WTC11 (cell line): ENCODE measurements at regions not wholly inside any gene's neighbourhood (a gene's known extent, or its start where the extent isn't known, plus 50 kb on each side); places are given as distances from the start of the nearest gene placed in this dataset.

Experiments
- ATAC-seq: fragments of 200-7000 bp; cut with Tn5 transposase; 2 replicates; pipeline ENCODE4 v1.10.0; 2021; ENCODE audit warnings: mild to moderate bottlenecking, moderate library complexity
- CTCF ChIA-PET: fragments of 300-600 bp; sonication (Branson Sonifier 250); formaldehyde crosslinking; loops from one replicate; lab custom pipeline; 2021; ENCODE audit warnings: antibody characterized with exemption; lab: Charles Lee
- POLR2A ChIA-PET: fragments of 350-600 bp; sonication (Branson Sonifier 250); formaldehyde crosslinking; loops from one replicate; lab custom pipeline; 2021; ENCODE audit warnings: antibody characterized with exemption; lab: Charles Lee
- DNase-seq: peaks from one replicate; pipeline ENCODE4 v3.0.0; 2021; ENCODE audit warnings: low spot score
- H3K27ac Mint-ChIP-seq: 2 replicates; pipeline ENCODE4 v1.8.0; 2021; ENCODE audit warnings: mixed read lengths
- H3K27me3 Mint-ChIP-seq: 2 replicates; pipeline ENCODE4 v1.8.0; 2021; ENCODE audit warnings: low read depth, mild to moderate bottlenecking, moderate library complexity, mixed read lengths
- H3K36me3 Mint-ChIP-seq: 2 replicates; pipeline ENCODE4 v1.8.0; 2021; ENCODE audit warnings: mixed read lengths
- H3K4me1 Mint-ChIP-seq: 2 replicates; pipeline ENCODE4 v1.8.0; 2022; ENCODE audit warnings: mixed read lengths
- H3K4me3 Mint-ChIP-seq: 2 replicates; pipeline ENCODE4 v1.8.0; 2021; ENCODE audit warnings: mild to moderate bottlenecking, moderate library complexity, mixed read lengths
- H3K9me3 Mint-ChIP-seq: 2 replicates; pipeline ENCODE4 v1.8.0; 2021; ENCODE audit warnings: mixed read lengths
- ATF1 ChIP-seq: sonication (generic); formaldehyde crosslinking; IDR thresholded peaks from 2 replicates; pipeline ENCODE4 v1.8.1; 2023; ENCODE audit warnings: mild to moderate bottlenecking, moderate library complexity, missing genetic modification reagents
- CREB1 ChIP-seq: sonication (generic); formaldehyde crosslinking; IDR thresholded peaks from 2 replicates; pipeline ENCODE4 v1.8.0; 2023; ENCODE audit warnings: mild to moderate bottlenecking, missing genetic modification reagents
- CREM ChIP-seq: sonication (generic); formaldehyde crosslinking; IDR thresholded peaks from 2 replicates; pipeline ENCODE4 v1.8.1; 2022; ENCODE audit warnings: mild to moderate bottlenecking, missing genetic modification reagents, moderate library complexity
- FOXK1 ChIP-seq: sonication (generic); formaldehyde crosslinking; IDR thresholded peaks from 2 replicates; pipeline ENCODE4 v1.8.0; 2022; ENCODE audit warnings: mild to moderate bottlenecking, moderate library complexity, missing genetic modification reagents
- HMGA2 ChIP-seq: fragments of 250-450 bp; sonication (Bioruptor Pico); IDR thresholded peaks from 2 replicates; pipeline ENCODE4 v1.4.0; 2021; ENCODE audit warnings: mild to moderate bottlenecking, moderate library complexity
- IRF2 ChIP-seq: sonication (generic); formaldehyde crosslinking; IDR thresholded peaks from 2 replicates; pipeline ENCODE4 v1.8.0; 2022; ENCODE audit warnings: low read depth, missing genetic modification reagents, borderline replicate concordance
- KAT7 ChIP-seq: sonication (generic); formaldehyde crosslinking; IDR thresholded peaks from 2 replicates; pipeline ENCODE4 v1.8.1; 2023; ENCODE audit warnings: missing genetic modification reagents, mild to moderate bottlenecking, borderline replicate concordance
- MAX ChIP-seq: sonication (generic); formaldehyde crosslinking; IDR thresholded peaks from 2 replicates; pipeline ENCODE4 v1.8.0; 2022; ENCODE audit warnings: mild to moderate bottlenecking, missing genetic modification reagents
- MLX ChIP-seq: sonication (generic); formaldehyde crosslinking; IDR thresholded peaks from 2 replicates; pipeline ENCODE4 v1.8.1; 2023; ENCODE audit warnings: mild to moderate bottlenecking, missing genetic modification reagents, moderate library complexity
- NFE2L1 ChIP-seq: sonication (generic); formaldehyde crosslinking; IDR thresholded peaks from 2 replicates; pipeline ENCODE4 v1.8.1; 2023; ENCODE audit warnings: missing genetic modification reagents
- NR2C2 ChIP-seq: sonication (generic); formaldehyde crosslinking; IDR thresholded peaks from 2 replicates; pipeline ENCODE4 v1.8.0; 2022; ENCODE audit warnings: mild to moderate bottlenecking, missing genetic modification reagents
- RELA ChIP-seq: sonication (generic); formaldehyde crosslinking; IDR thresholded peaks from 2 replicates; pipeline ENCODE4 v1.8.1; 2022; ENCODE audit warnings: missing genetic modification reagents, mild to moderate bottlenecking, borderline replicate concordance
- RORB ChIP-seq: fragments of 250-450 bp; sonication (Bioruptor Pico); IDR thresholded peaks from 2 replicates; pipeline ENCODE4 v1.9.0; 2021; ENCODE audit warnings: mild to moderate bottlenecking
- SOX15 ChIP-seq: fragments of 250-450 bp; sonication (Bioruptor Pico); IDR thresholded peaks from 2 replicates; pipeline ENCODE4 v1.9.0; 2021; ENCODE audit warnings: mild to moderate bottlenecking
- SP1 ChIP-seq: sonication (generic); formaldehyde crosslinking; conservative IDR thresholded peaks from 2 replicates; pipeline ENCODE4 v1.8.1; 2022; ENCODE audit warnings: missing genetic modification reagents
- TEAD4 ChIP-seq: sonication (generic); formaldehyde crosslinking; IDR thresholded peaks from 2 replicates; pipeline ENCODE4 v1.8.0; 2022; ENCODE audit warnings: mild to moderate bottlenecking, missing genetic modification reagents
- ZNF219 ChIP-seq: sonication (generic); formaldehyde crosslinking; IDR thresholded peaks from 2 replicates; pipeline ENCODE4 v1.8.0; 2023; ENCODE audit warnings: missing genetic modification reagents, mild to moderate bottlenecking, borderline replicate concordance
- ZNF416 ChIP-seq: fragments of 250-450 bp; sonication (Bioruptor Pico); IDR thresholded peaks from 2 replicates; pipeline ENCODE4 v1.9.0; 2021; ENCODE audit warnings: mild to moderate bottlenecking, inconsistent platforms
- TF ChIP-seq, protein P1 (sequence below): sonication (generic); formaldehyde crosslinking; IDR thresholded peaks from 2 replicates; pipeline ENCODE4 v1.8.0; 2022; ENCODE audit warnings: missing genetic modification reagents
- TF ChIP-seq, protein P2 (sequence below): sonication (generic); formaldehyde crosslinking; IDR thresholded peaks from 2 replicates; pipeline ENCODE4 v1.8.1; 2023; ENCODE audit warnings: mild to moderate bottlenecking, moderate library complexity, missing genetic modification reagents
- TF ChIP-seq, protein P3 (sequence below): sonication (generic); formaldehyde crosslinking; IDR thresholded peaks from 2 replicates; pipeline ENCODE4 v1.8.0; 2023; ENCODE audit warnings: missing genetic modification reagents
- TF ChIP-seq, protein P4 (sequence below): fragments of 250-450 bp; sonication (Bioruptor Pico); conservative IDR thresholded peaks from 2 replicates; pipeline ENCODE4 v1.9.0; 2021; ENCODE audit warnings: mild to moderate bottlenecking
- TF ChIP-seq, protein P5 (sequence below): sonication (generic); formaldehyde crosslinking; IDR thresholded peaks from 2 replicates; pipeline ENCODE4 v1.8.1; 2022; ENCODE audit warnings: low read depth, mild to moderate bottlenecking, moderate library complexity, missing genetic modification reagents, borderline replicate concordance

GRCh38 chr1:193791746-193792145 is 605.3 kb upstream of the B3GALT2 start:
- Mint-ChIP-seq H3K4me1 (no peaks in the 10 kb centered on the region; the same call in 1 of the 2 replicates), H3K27ac (no peak overlapping the region), H3K9me3 (no peaks in the 10 kb centered on the region), H3K4me3 (no peak overlapping the region), H3K27me3 (no peaks in the 10 kb centered on the region), H3K36me3 (no peaks in the 10 kb centered on the region)
- CTCF ChIA-PET, result no interaction called here
- ATAC-seq (no peak), DNase-seq (no peak)
- POLR2A ChIA-PET, result no interaction called here
- TF ChIP-seq CREM (no peak), NR2C2 (CRISPR knock-in tag) (no peak)
- TF ChIP-seq, protein P1, sequence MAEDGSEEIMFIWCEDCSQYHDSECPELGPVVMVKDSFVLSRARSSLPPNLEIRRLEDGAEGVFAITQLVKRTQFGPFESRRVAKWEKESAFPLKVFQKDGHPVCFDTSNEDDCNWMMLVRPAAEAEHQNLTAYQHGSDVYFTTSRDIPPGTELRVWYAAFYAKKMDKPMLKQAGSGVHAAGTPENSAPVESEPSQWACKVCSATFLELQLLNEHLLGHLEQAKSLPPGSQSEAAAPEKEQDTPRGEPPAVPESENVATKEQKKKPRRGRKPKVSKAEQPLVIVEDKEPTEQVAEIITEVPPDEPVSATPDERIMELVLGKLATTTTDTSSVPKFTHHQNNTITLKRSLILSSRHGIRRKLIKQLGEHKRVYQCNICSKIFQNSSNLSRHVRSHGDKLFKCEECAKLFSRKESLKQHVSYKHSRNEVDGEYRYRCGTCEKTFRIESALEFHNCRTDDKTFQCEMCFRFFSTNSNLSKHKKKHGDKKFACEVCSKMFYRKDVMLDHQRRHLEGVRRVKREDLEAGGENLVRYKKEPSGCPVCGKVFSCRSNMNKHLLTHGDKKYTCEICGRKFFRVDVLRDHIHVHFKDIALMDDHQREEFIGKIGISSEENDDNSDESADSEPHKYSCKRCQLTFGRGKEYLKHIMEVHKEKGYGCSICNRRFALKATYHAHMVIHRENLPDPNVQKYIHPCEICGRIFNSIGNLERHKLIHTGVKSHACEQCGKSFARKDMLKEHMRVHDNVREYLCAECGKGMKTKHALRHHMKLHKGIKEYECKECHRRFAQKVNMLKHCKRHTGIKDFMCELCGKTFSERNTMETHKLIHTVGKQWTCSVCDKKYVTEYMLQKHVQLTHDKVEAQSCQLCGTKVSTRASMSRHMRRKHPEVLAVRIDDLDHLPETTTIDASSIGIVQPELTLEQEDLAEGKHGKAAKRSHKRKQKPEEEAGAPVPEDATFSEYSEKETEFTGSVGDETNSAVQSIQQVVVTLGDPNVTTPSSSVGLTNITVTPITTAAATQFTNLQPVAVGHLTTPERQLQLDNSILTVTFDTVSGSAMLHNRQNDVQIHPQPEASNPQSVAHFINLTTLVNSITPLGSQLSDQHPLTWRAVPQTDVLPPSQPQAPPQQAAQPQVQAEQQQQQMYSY, result no peak

GRCh38 chr1:193787061-193787460 is 600.6 kb upstream of the B3GALT2 start:
- Mint-ChIP-seq H3K36me3 (no peaks in the 10 kb centered on the region), H3K4me1 (no peaks in the 10 kb centered on the region), H3K27me3 (no peaks in the 10 kb centered on the region), H3K4me3 (no peak overlapping the region), H3K9me3 (no peaks in the 10 kb centered on the region), H3K27ac (no peak overlapping the region)
- POLR2A ChIA-PET, result no interaction called here
- DNase-seq (no peak), ATAC-seq (no peak; the same call in 1 of the 2 replicates)
- CTCF ChIA-PET, result no interaction called here
- TF ChIP-seq MLX (CRISPR knock-in tag), result no peak
- TF ChIP-seq SP1 (CRISPR knock-in tag), result no peak
- TF ChIP-seq MAX, result no peak
- TF ChIP-seq HMGA2 (CRISPR knock-in tag), result no peak
- TF ChIP-seq SOX15 (CRISPR knock-in tag), result no peak
- TF ChIP-seq, protein P2, sequence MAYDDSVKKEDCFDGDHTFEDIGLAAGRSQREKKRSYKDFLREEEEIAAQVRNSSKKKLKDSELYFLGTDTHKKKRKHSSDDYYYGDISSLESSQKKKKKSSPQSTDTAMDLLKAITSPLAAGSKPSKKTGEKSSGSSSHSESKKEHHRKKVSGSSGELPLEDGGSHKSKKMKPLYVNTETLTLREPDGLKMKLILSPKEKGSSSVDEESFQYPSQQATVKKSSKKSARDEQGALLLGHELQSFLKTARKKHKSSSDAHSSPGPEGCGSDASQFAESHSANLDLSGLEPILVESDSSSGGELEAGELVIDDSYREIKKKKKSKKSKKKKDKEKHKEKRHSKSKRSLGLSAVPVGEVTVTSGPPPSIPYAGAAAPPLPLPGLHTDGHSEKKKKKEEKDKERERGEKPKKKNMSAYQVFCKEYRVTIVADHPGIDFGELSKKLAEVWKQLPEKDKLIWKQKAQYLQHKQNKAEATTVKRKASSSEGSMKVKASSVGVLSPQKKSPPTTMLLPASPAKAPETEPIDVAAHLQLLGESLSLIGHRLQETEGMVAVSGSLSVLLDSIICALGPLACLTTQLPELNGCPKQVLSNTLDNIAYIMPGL (CRISPR knock-in tag), result no peak
- no peak for TF ChIP-seq ATF1 (CRISPR knock-in tag)
- no peak for TF ChIP-seq TEAD4 (CRISPR knock-in tag)
- TF ChIP-seq NFE2L1 (CRISPR knock-in tag), result no peak
- no peak for TF ChIP-seq KAT7 (CRISPR knock-in tag)
- TF ChIP-seq, protein P3, sequence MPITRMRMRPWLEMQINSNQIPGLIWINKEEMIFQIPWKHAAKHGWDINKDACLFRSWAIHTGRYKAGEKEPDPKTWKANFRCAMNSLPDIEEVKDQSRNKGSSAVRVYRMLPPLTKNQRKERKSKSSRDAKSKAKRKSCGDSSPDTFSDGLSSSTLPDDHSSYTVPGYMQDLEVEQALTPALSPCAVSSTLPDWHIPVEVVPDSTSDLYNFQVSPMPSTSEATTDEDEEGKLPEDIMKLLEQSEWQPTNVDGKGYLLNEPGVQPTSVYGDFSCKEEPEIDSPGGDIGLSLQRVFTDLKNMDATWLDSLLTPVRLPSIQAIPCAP (CRISPR knock-in tag), result no peak

DNA sequence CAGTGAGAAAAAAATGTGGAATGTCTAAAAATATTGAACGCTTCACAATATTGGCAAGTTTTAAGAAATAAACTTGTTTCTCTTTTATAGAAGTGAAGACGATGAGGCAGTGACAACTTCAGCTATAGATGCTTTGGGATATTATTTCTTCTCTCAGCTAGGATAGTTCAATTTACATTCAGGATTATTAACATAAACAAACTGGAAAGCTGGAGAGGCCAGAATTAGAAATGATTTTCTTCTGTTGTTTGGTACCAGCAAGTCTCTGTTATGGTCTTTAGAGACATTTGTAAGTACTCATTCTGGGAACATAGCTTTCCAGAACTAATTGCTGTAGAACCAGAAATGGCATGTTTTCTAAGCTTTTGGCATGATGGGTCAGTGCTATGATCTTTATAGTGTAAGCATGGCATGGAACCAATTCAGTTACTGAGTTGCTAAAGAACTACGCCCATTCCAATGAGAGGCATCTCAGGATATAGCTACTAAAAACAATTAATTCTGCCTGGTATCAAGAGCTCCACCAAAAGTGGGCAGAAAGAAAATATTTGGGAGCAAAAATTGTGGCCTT is 599.5 kb upstream of the B3GALT2 start:
- ATAC-seq (no peak), DNase-seq (no peak)
- Mint-ChIP-seq H3K9me3 (no peaks in the 10 kb centered on the region), H3K27me3 (no peaks in the 10 kb centered on the region), H3K27ac (no peak overlapping the region), H3K36me3 (no peaks in the 10 kb centered on the region), H3K4me1 (no peaks in the 10 kb centered on the region), H3K4me3 (no peak overlapping the region)
- POLR2A ChIA-PET, result no interaction called here
- CTCF ChIA-PET, result no interaction called here
- TF ChIP-seq, protein P4, sequence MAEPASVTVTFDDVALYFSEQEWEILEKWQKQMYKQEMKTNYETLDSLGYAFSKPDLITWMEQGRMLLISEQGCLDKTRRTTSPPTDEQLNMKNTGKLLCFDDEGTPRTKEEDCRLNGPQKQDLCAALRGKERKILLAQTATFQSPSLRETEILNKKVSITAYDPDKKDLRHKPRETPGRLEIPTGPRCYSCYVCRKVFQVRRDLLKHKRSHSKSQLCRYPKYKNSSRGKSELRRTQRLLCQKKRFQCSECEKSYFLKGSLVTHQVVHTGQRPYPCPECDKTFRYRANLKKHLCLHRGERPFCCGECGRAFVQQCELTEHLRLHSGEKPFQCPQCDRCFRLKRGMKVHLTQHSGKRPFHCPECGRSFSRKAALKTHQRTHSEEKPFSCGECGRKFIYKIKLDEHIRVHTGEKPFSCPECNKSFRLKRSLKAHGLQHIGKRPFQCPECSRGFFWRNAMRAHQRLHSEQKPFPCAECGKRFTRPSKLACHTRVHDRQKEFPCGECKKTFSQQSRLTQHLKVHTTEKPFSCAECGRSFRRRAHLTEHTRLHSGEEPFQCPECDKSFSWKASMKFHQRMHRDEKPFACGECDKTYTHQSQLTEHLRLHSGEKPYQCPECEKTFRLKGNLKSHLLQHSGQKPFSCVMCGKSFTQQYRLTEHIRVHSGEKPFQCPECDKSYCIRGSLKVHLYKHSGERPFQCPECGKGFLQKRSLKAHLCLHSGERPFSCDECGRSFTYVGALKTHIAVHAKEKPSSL (CRISPR knock-in tag), result no peak
- TF ChIP-seq ZNF416 (CRISPR knock-in tag), result no peak
- TF ChIP-seq RORB (CRISPR knock-in tag), result no peak
- no peak for TF ChIP-seq CREB1
- no peak for TF ChIP-seq IRF2 (CRISPR knock-in tag)
- TF ChIP-seq, protein P5, sequence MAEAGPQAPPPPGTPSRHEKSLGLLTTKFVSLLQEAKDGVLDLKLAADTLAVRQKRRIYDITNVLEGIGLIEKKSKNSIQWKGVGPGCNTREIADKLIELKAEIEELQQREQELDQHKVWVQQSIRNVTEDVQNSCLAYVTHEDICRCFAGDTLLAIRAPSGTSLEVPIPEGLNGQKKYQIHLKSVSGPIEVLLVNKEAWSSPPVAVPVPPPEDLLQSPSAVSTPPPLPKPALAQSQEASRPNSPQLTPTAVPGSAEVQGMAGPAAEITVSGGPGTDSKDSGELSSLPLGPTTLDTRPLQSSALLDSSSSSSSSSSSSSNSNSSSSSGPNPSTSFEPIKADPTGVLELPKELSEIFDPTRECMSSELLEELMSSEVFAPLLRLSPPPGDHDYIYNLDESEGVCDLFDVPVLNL (CRISPR knock-in tag), result no peak
- no peak for TF ChIP-seq FOXK1 (CRISPR knock-in tag)
- TF ChIP-seq RELA (CRISPR knock-in tag), result no peak
- TF ChIP-seq ZNF219 (CRISPR knock-in tag), result no peak
